Naive thymus-derived CD8-positive, alpha-beta T cell (primary cell): ENCODE measurements at regions not wholly inside any gene's neighbourhood (a gene's known extent, or its start where the extent isn't known, plus 50 kb on each side); places are given as distances from the start of the nearest gene placed in this dataset.
"Not testable (repeated sequence)": the region's sequence is repeated elsewhere in the genome, so short reads cannot be mapped to it uniquely, and the experiment has no call there.

Experiments
- ATAC-seq, 2 donors: fragments of 150-1000 bp; cut with Tn5 transposase in 1 of 2; sonication (Bioruptor Pico), chemical (Tn5 transposase) in 1 of 2; 1 replicate in 1 of 2; 2 replicates in 1 of 2; pipeline ENCODE4 v1.10.0; 2021; ENCODE audit warnings: mild to moderate bottlenecking in 2 of 2, moderate library complexity in 2 of 2
- POLR2A ChIA-PET: fragments of 350-600 bp; sonication (Branson Sonifier 250); formaldehyde crosslinking; loops from one replicate; lab custom pipeline; 2021; ENCODE audit warnings: antibody characterized with exemption; lab: Charles Lee
- DNase-seq, 10 donors: peaks; one replicate each; pipeline versions ENCODE4 v3.0.0 to v3.0.0-alpha.2; 2020 to 2022
- H3K27ac Mint-ChIP-seq, 10 donors: one replicate each; pipeline ENCODE4 v1.8.0; 2020 to 2022; ENCODE audit warnings: mild to moderate bottlenecking in 10 of 10, mixed read lengths in 10 of 10, moderate library complexity in 4 of 10, inconsistent platforms in 1 of 10
- H3K27me3 Mint-ChIP-seq, 5 donors: one replicate each; pipeline ENCODE4 v1.8.0; 2021 to 2022; ENCODE audit warnings: mixed read lengths in 5 of 5
- H3K36me3 Mint-ChIP-seq, 3 donors: one replicate each; pipeline ENCODE4 v1.8.0; 2020 to 2022; ENCODE audit warnings: mixed read lengths in 3 of 3, mild to moderate bottlenecking in 2 of 3, inconsistent platforms in 1 of 3
- H3K4me1 Mint-ChIP-seq, 4 donors: one replicate each; pipeline ENCODE4 v1.8.0; 2021 to 2022; ENCODE audit warnings: mixed read lengths in 4 of 4
- H3K4me3 Mint-ChIP-seq, 10 donors: one replicate each; pipeline ENCODE4 v1.8.0; 2020 to 2022; ENCODE audit warnings: mild to moderate bottlenecking in 10 of 10, mixed read lengths in 10 of 10, moderate library complexity in 6 of 10, inconsistent platforms in 1 of 10
- H3K9me3 Mint-ChIP-seq, 9 donors: one replicate each; pipeline ENCODE4 v1.8.0; 2020 to 2022; ENCODE audit warnings: mixed read lengths in 9 of 9, mild to moderate bottlenecking in 3 of 9, inconsistent platforms in 1 of 9, moderate library complexity in 1 of 9

- Mint-ChIP-seq H3K9me3 (peaks cover 0 to 16% (median 6%) of the 10 kb centered on the region in 9 donors), H3K4me1 (no peaks in the 10 kb centered on the region), H3K27me3 (peaks cover 0 to 40% (median 10%) of the 10 kb centered on the region in 5 donors), H3K36me3 (no peaks in the 10 kb centered on the region), H3K27ac (no peak overlapping the region), H3K4me3 (no peak overlapping the region)
- POLR2A ChIA-PET = no interaction called here
- ATAC-seq (no peak), DNase-seq (no peak)
These were observed 258.6 kb downstream of the FNDC1 start for GRCh38 chr6:159427771-159428170.

- H3K27ac Mint-ChIP-seq = no peak overlapping the region
- no peaks in the 10 kb centered on the region for H3K4me1 Mint-ChIP-seq
- POLR2A ChIA-PET = no interaction called here
- H3K27me3 Mint-ChIP-seq = peaks cover 0 to 45% (median 13%) of the 10 kb centered on the region in 5 donors
- H3K4me3 Mint-ChIP-seq = no peak overlapping the region
- H3K9me3 Mint-ChIP-seq = peaks cover 0 to 12% (median 3%) of the 10 kb centered on the region in 9 donors
- ATAC-seq (no peak), DNase-seq (no peak)
- H3K36me3 Mint-ChIP-seq = no peaks in the 10 kb centered on the region
These were observed 258.1 kb downstream of the FNDC1 start for GRCh38 chr6:159427335-159427734.

GRCh38 chr6:159425421-159425820, 256.2 kb downstream of the FNDC1 start:
- Mint-ChIP-seq H3K36me3 (no peaks in the 10 kb centered on the region), H3K4me3 (no peak overlapping the region), H3K27me3 (peaks cover 0 to 55% (median 16%) of the 10 kb centered on the region in 5 donors), H3K27ac (no peak overlapping the region), H3K4me1 (no peaks in the 10 kb centered on the region), H3K9me3 (peaks cover 0 to 4% (median 0%) of the 10 kb centered on the region in 9 donors)
- DNase-seq (no peak), ATAC-seq (no peak)
- POLR2A ChIA-PET = no interaction called here

GRCh38 chr6:159422041-159422984, 253.1 kb downstream of the FNDC1 start:
- ATAC-seq (no peak), DNase-seq (no peak)
- Mint-ChIP-seq H3K4me3 (no peak overlapping the region), H3K9me3 (peaks cover 0 to 11% (median 1%) of the 10 kb centered on the region in 9 donors), H3K36me3 (no peaks in the 10 kb centered on the region), H3K27ac (no peak overlapping the region), H3K4me1 (no peaks in the 10 kb centered on the region), H3K27me3 (peaks cover 3 to 45% (median 16%) of the 10 kb centered on the region in 5 donors)
- POLR2A ChIA-PET = no interaction called here

GRCh38 chr6:159421586-159421985, 252.4 kb downstream of the FNDC1 start:
- no peak overlapping the region for H3K27ac Mint-ChIP-seq
- H3K4me1 Mint-ChIP-seq = no peaks in the 10 kb centered on the region
- peaks cover 3 to 45% (median 16%) of the 10 kb centered on the region in 5 donors for H3K27me3 Mint-ChIP-seq
- DNase-seq (no peak), ATAC-seq (no peak)
- no peak overlapping the region for H3K4me3 Mint-ChIP-seq
- POLR2A ChIA-PET = no interaction called here
- peaks cover 0 to under 1% (median 0%) of the 10 kb centered on the region in 3 donors for H3K36me3 Mint-ChIP-seq
- H3K9me3 Mint-ChIP-seq = peaks cover 0 to 12% (median 2%) of the 10 kb centered on the region in 9 donors

GRCh38 chr6:159418997-159419396, 249.8 kb downstream of the FNDC1 start:
- Mint-ChIP-seq H3K9me3 (peaks cover 6 to 30% (median 14%) of the 10 kb centered on the region in 9 donors), H3K27me3 (peaks cover 5 to 28% (median 14%) of the 10 kb centered on the region in 5 donors), H3K4me1 (no peaks in the 10 kb centered on the region), H3K27ac (no peak overlapping the region), H3K4me3 (no peak overlapping the region), H3K36me3 (peaks cover 0 to 15% (median 2%) of the 10 kb centered on the region in 3 donors)
- DNase-seq = no peak
- ATAC-seq = no peak
- POLR2A ChIA-PET = no interaction called here

GRCh38 chr6:159416891-159417560, 247.8 kb downstream of the FNDC1 start:
- peaks cover 8 to 43% (median 23%) of the 10 kb centered on the region in 9 donors for H3K9me3 Mint-ChIP-seq
- no peak for DNase-seq
- H3K27ac Mint-ChIP-seq = no peak overlapping the region
- POLR2A ChIA-PET = no interaction called here
- H3K4me3 Mint-ChIP-seq = no peak overlapping the region
- H3K36me3 Mint-ChIP-seq = peaks cover 0 to 23% (median 2%) of the 10 kb centered on the region in 3 donors
- H3K4me1 Mint-ChIP-seq = no peaks in the 10 kb centered on the region
- peaks cover 6 to 20% (median 7%) of the 10 kb centered on the region in 5 donors for H3K27me3 Mint-ChIP-seq
- no peak for ATAC-seq

GRCh38 chr6:159415540-159415939, 246.3 kb downstream of the FNDC1 start:
- POLR2A ChIA-PET = no interaction called here
- DNase-seq = no peak
- Mint-ChIP-seq H3K27me3 (peaks cover 0 to 13% (median 4%) of the 10 kb centered on the region in 5 donors), H3K27ac (no peak overlapping the region), H3K36me3 (peaks cover 0 to 23% (median 2%) of the 10 kb centered on the region in 3 donors), H3K4me1 (no peaks in the 10 kb centered on the region), H3K4me3 (no peak overlapping the region), H3K9me3 (peaks cover 8 to 43% (median 23%) of the 10 kb centered on the region in 9 donors)
- ATAC-seq = no peak

- ATAC-seq (no peak), DNase-seq (no peak)
- H3K9me3 Mint-ChIP-seq = peaks cover 11 to 43% (median 28%) of the 10 kb centered on the region in 9 donors
- no peak overlapping the region for H3K27ac Mint-ChIP-seq
- H3K4me3 Mint-ChIP-seq = no peak overlapping the region
- H3K4me1 Mint-ChIP-seq = no peaks in the 10 kb centered on the region
- peaks cover 0 to 23% (median 2%) of the 10 kb centered on the region in 3 donors for H3K36me3 Mint-ChIP-seq
- peaks cover 0 to 7% (median 5%) of the 10 kb centered on the region in 5 donors for H3K27me3 Mint-ChIP-seq
- POLR2A ChIA-PET = no interaction called here
These were observed 245.5 kb downstream of the FNDC1 start for GRCh38 chr6:159414711-159415110.

GRCh38 chr6:159407211-159407780, 238.1 kb downstream of the FNDC1 start:
- H3K27ac Mint-ChIP-seq, H3K27me3 Mint-ChIP-seq, DNase-seq, H3K36me3 Mint-ChIP-seq, H3K4me3 Mint-ChIP-seq, POLR2A ChIA-PET, ATAC-seq, H3K4me1 Mint-ChIP-seq: not testable (repeated sequence)
- peaks cover 0 to 29% (median 8%) of the 10 kb centered on the region in 9 donors for H3K9me3 Mint-ChIP-seq

- Mint-ChIP-seq H3K4me3 (no peak overlapping the region), H3K27me3 (peaks cover 0 to 13% (median 6%) of the 10 kb centered on the region in 5 donors), H3K4me1 (no peaks in the 10 kb centered on the region), H3K9me3 (peaks cover 0 to 29% (median 3%) of the 10 kb centered on the region in 9 donors), H3K36me3 (peaks cover 0 to 4% (median 0%) of the 10 kb centered on the region in 3 donors), H3K27ac (no peak overlapping the region)
- no peak for ATAC-seq
- no peak for DNase-seq
- POLR2A ChIA-PET = no interaction called here
These were observed 235.1 kb downstream of the FNDC1 start for GRCh38 chr6:159404296-159404695.

- POLR2A ChIA-PET = no interaction called here
- DNase-seq (no peak), ATAC-seq (no peak)
- Mint-ChIP-seq H3K27me3 (peaks cover 0 to 16% (median 6%) of the 10 kb centered on the region in 5 donors), H3K4me1 (no peaks in the 10 kb centered on the region), H3K36me3 (no peaks in the 10 kb centered on the region), H3K27ac (no peak overlapping the region), H3K4me3 (no peak overlapping the region), H3K9me3 (peaks cover 0 to 7% (median 0%) of the 10 kb centered on the region in 9 donors)
These were observed 231.6 kb downstream of the FNDC1 start for GRCh38 chr6:159400826-159401225.
